ENCODE measurements at regions not wholly inside any gene's neighbourhood (a gene's known extent, or its start where the extent isn't known, plus 50 kb on each side); places are given as distances from the start of the nearest gene placed in this dataset.

- no peak overlapping the region for H3K9ac ChIP-seq (ENCODE audit: low read length)
- no peaks in the 10 kb centered on the region for H3K36me3 ChIP-seq (ENCODE audit: insufficient read depth, low read length)
- H2AFZ ChIP-seq (ENCODE audit: low read depth, low read length), result no peak overlapping the region
- H3K4me3 ChIP-seq (ENCODE audit: low read length), result no peak overlapping the region
- H3K9me2 ChIP-seq (ENCODE audit: insufficient read depth, low read length), result no peaks in the 10 kb centered on the region
- no peak overlapping the region for H3K27ac ChIP-seq (ENCODE audit: low read length)
- no peaks in the 10 kb centered on the region for H3F3A ChIP-seq (ENCODE audit: insufficient read depth, low read length, poor library complexity, severe bottlenecking)
- no peaks in the 10 kb centered on the region for H3K9me3 ChIP-seq (ENCODE audit: low read length)
- H3K27me3 ChIP-seq (ENCODE audit: insufficient read depth, low read depth, low read length), result no peaks in the 10 kb centered on the region
- H4K20me1 ChIP-seq (ENCODE audit: insufficient read depth), result no peaks in the 10 kb centered on the region
- no peaks in the 10 kb centered on the region for H3K79me2 ChIP-seq (replicated peaks; ENCODE audit: insufficient read depth, low read length)
- H3K4me2 ChIP-seq (ENCODE audit: low read length), result no peak overlapping the region
- TF ChIP-seq EZH2 (IDR thresholded peaks at IDR 0.05; ENCODE audit: borderline replicate concordance, insufficient read depth, low read length, poor library complexity, severe bottlenecking) (no peak), CTCF (IDR thresholded peaks at IDR 0.05; ENCODE audit: poor library complexity, severe bottlenecking) (no peak), TAF1 (IDR thresholded peaks at IDR 0.05; ENCODE audit: low read depth) (no peak), EP300 (conservative IDR thresholded peaks at IDR 0.05; ENCODE audit: poor library complexity, severe bottlenecking) (no peak), REST (IDR thresholded peaks at IDR 0.05; ENCODE audit: borderline replicate concordance) (no peak), SMC3 (conservative IDR thresholded peaks at IDR 0.05; ENCODE audit: poor library complexity) (no peak), POLR2AphosphoS5 (IDR thresholded peaks at IDR 0.05) (no peak)
Observed at GRCh38 chr4:11624370-11624769, 195.7 kb upstream of the HS3ST1 start.

- no peak overlapping the region for H3K9ac ChIP-seq (ENCODE audit: low read length)
- TF ChIP-seq SMC3 (conservative IDR thresholded peaks at IDR 0.05; ENCODE audit: poor library complexity) (no peak), TAF1 (IDR thresholded peaks at IDR 0.05; ENCODE audit: low read depth) (no peak), MXI1 (conservative IDR thresholded peaks at IDR 0.05; ENCODE audit: poor library complexity, severe bottlenecking) (no peak), CTCF (IDR thresholded peaks at IDR 0.05; ENCODE audit: poor library complexity, severe bottlenecking) (no peak), RAD21 (conservative IDR thresholded peaks at IDR 0.05) (no peak), EZH2 (IDR thresholded peaks at IDR 0.05; ENCODE audit: borderline replicate concordance, insufficient read depth, low read length, poor library complexity, severe bottlenecking) (no peak), POLR2AphosphoS5 (IDR thresholded peaks at IDR 0.05) (no peak), REST (IDR thresholded peaks at IDR 0.05; ENCODE audit: borderline replicate concordance) (no peak), EP300 (conservative IDR thresholded peaks at IDR 0.05; ENCODE audit: poor library complexity, severe bottlenecking) (no peak)
- H3K9me3 ChIP-seq (ENCODE audit: low read length), result no peaks in the 10 kb centered on the region
- no peaks in the 10 kb centered on the region for H3K9me2 ChIP-seq (ENCODE audit: insufficient read depth, low read length)
- H4K20me1 ChIP-seq (ENCODE audit: insufficient read depth), result no peaks in the 10 kb centered on the region
- H3K4me2 ChIP-seq (ENCODE audit: low read length), result no peak overlapping the region
- no peak overlapping the region for H2AFZ ChIP-seq (ENCODE audit: low read depth, low read length)
- no peak overlapping the region for H3K27ac ChIP-seq (ENCODE audit: low read length)
- no peaks in the 10 kb centered on the region for H3K79me2 ChIP-seq (replicated peaks; ENCODE audit: insufficient read depth, low read length)
- no peaks in the 10 kb centered on the region for H3F3A ChIP-seq (ENCODE audit: insufficient read depth, low read length, poor library complexity, severe bottlenecking)
- H3K27me3 ChIP-seq (ENCODE audit: insufficient read depth, low read depth, low read length), result no peaks in the 10 kb centered on the region
- no peaks in the 10 kb centered on the region for H3K36me3 ChIP-seq (ENCODE audit: insufficient read depth, low read length)
- no peak overlapping the region for H3K4me3 ChIP-seq (ENCODE audit: low read length)
Observed at GRCh38 chr4:11623726-11624037, 195.0 kb upstream of the HS3ST1 start.
